GM18861 (cell line): ENCODE measurements at regions not wholly inside any gene's neighbourhood (a gene's known extent, or its start where the extent isn't known, plus 50 kb on each side); places are given as distances from the start of the nearest gene placed in this dataset.

ENCODE experiments used
- ATAC-seq: cut with Tn5 transposase; IDR thresholded peaks from one replicate; pipeline ENCODE4 v1.9.1; 2021; ENCODE audit not compliant: unreplicated experiment

- ATAC-seq = no peak
Measured at GRCh38 chr1:218670875-218671274, 325.7 kb downstream of the TGFB2 start.

- ATAC-seq = no peak
Measured at GRCh38 chr1:218671573-218671972, 326.4 kb downstream of the TGFB2 start.

- no peak for ATAC-seq
Measured at GRCh38 chr1:218673170-218673569, 328.0 kb downstream of the TGFB2 start.

- no peak for ATAC-seq
Measured at GRCh38 chr1:218674280-218674773, 329.2 kb downstream of the TGFB2 start.

- no peak for ATAC-seq
Measured at GRCh38 chr1:218677026-218677425, 331.9 kb downstream of the TGFB2 start.

- ATAC-seq = no peak
Measured at GRCh38 chr1:218679391-218679790, 334.3 kb downstream of the TGFB2 start.

GRCh38 chr1:218679988-218680748 is 335.0 kb downstream of the TGFB2 start:
- ATAC-seq = no peak

- no peak for ATAC-seq
Measured at GRCh38 chr1:218683242-218683641, 338.1 kb downstream of the TGFB2 start.

GRCh38 chr1:218686258-218686657 is 341.1 kb downstream of the TGFB2 start:
- no peak for ATAC-seq

- ATAC-seq = no peak
Measured at GRCh38 chr1:218686761-218687160, 341.6 kb downstream of the TGFB2 start.

- no peak for ATAC-seq
Measured at GRCh38 chr1:218692808-218693207, 347.7 kb downstream of the TGFB2 start.

- ATAC-seq = no peak
Measured at GRCh38 chr1:218693599-218693998, 348.5 kb downstream of the TGFB2 start.

- no peak for ATAC-seq
Measured at GRCh38 chr1:218694085-218694484, 348.9 kb downstream of the TGFB2 start.

GRCh38 chr1:218694636-218695035 is 349.5 kb downstream of the TGFB2 start:
- ATAC-seq = no peak

- ATAC-seq = no peak
Measured at GRCh38 chr1:218695525-218695924, 350.4 kb downstream of the TGFB2 start.

- no peak for ATAC-seq
Measured at GRCh38 chr1:218698141-218698540, 353.0 kb downstream of the TGFB2 start.

- ATAC-seq = no peak
Measured at GRCh38 chr1:218699421-218699820, 354.3 kb downstream of the TGFB2 start.

- no peak for ATAC-seq
Measured at GRCh38 chr1:218699865-218700264, 354.7 kb downstream of the TGFB2 start.

GRCh38 chr1:218700666-218701065 is 355.5 kb downstream of the TGFB2 start:
- ATAC-seq = no peak

- ATAC-seq = no peak
Measured at GRCh38 chr1:218701131-218701530, 356.0 kb downstream of the TGFB2 start.

- no peak for ATAC-seq
Measured at GRCh38 chr1:218702775-218703174, 357.6 kb downstream of the TGFB2 start.

- ATAC-seq = no peak
Measured at GRCh38 chr1:218703836-218704235, 358.7 kb downstream of the TGFB2 start.

GRCh38 chr1:218705391-218705790 is 360.3 kb downstream of the TGFB2 start:
- ATAC-seq = no peak
